Progenitor cell of endocrine pancreas (in vitro differentiated cells): ENCODE measurements at regions not wholly inside any gene's neighbourhood (a gene's known extent, or its start where the extent isn't known, plus 50 kb on each side); places are given as distances from the start of the nearest gene placed in this dataset.
"Not testable (repeated sequence)": the region's sequence is repeated elsewhere in the genome, so short reads cannot be mapped to it uniquely, and the experiment has no call there.

Experiments used
- DNase-seq: peaks from one replicate; pipeline ENCODE4 v3.0.0; 2021; ENCODE audit warnings: low spot score; ENCODE audit not compliant: unreplicated experiment
- H3K27ac Mint-ChIP-seq: 2 replicates; pipeline ENCODE4 v1.8.0; 2021; ENCODE audit warnings: mild to moderate bottlenecking, moderate library complexity, mixed read lengths
- H3K27me3 Mint-ChIP-seq: 2 replicates; pipeline ENCODE4 v1.8.0; 2021; ENCODE audit warnings: mixed read lengths
- H3K36me3 Mint-ChIP-seq: 2 replicates; pipeline ENCODE4 v1.8.0; 2022; ENCODE audit warnings: mixed read lengths; ENCODE audit not compliant: insufficient read depth
- H3K4me1 Mint-ChIP-seq: 2 replicates; pipeline ENCODE4 v1.8.0; 2021; ENCODE audit warnings: low read depth, mixed read lengths
- H3K4me3 Mint-ChIP-seq: 2 replicates; pipeline ENCODE4 v1.8.0; 2021; ENCODE audit warnings: low read depth, mild to moderate bottlenecking, moderate library complexity, mixed read lengths
- H3K9me3 Mint-ChIP-seq: 2 replicates; pipeline ENCODE4 v1.8.0; 2021; ENCODE audit warnings: low read depth, mixed read lengths
- CTCF ChIP-seq: fragments of 200-600 bp; sonication (generic); IDR thresholded peaks from one replicate; pipeline ENCODE4 v1.5.0; 2021; ENCODE audit warnings: antibody characterized with exemption, mild to moderate bottlenecking; ENCODE audit not compliant: unreplicated experiment

GRCh38 chr20:19875376-19876221, 117.5 kb downstream of the RIN2 start:
- TF ChIP-seq CTCF, result no peak
- Mint-ChIP-seq H3K27me3 (no peaks in the 10 kb centered on the region), H3K36me3 (peaks cover 20% of the 10 kb centered on the region), H3K9me3 (no peaks in the 10 kb centered on the region), H3K4me3 (no peak overlapping the region), H3K27ac (no peak overlapping the region), H3K4me1 (peaks cover 5% of the 10 kb centered on the region)
- DNase-seq, result no peak

- no peak overlapping the region for H3K27ac Mint-ChIP-seq
- H3K4me1 Mint-ChIP-seq, result peaks cover 7% of the 10 kb centered on the region
- no peaks in the 10 kb centered on the region for H3K9me3 Mint-ChIP-seq
- no peak overlapping the region for H3K4me3 Mint-ChIP-seq
- H3K36me3 Mint-ChIP-seq, result peaks cover 12% of the 10 kb centered on the region
- no peaks in the 10 kb centered on the region for H3K27me3 Mint-ChIP-seq
- DNase-seq, result no peak
- no peak for TF ChIP-seq CTCF
These were observed 118.9 kb downstream of the RIN2 start for GRCh38 chr20:19876828-19877460.

GRCh38 chr20:19879874-19880255, 121.8 kb downstream of the RIN2 start:
- not testable (repeated sequence) for H3K27me3 Mint-ChIP-seq, DNase-seq, H3K27ac Mint-ChIP-seq, H3K4me3 Mint-ChIP-seq, H3K9me3 Mint-ChIP-seq, H3K36me3 Mint-ChIP-seq
- H3K4me1 Mint-ChIP-seq, result peaks cover 17% of the 10 kb centered on the region

GRCh38 chr20:19880256-19881079, 122.4 kb downstream of the RIN2 start:
- peaks cover 20% of the 10 kb centered on the region for H3K4me1 Mint-ChIP-seq
- DNase-seq, result no peak
- TF ChIP-seq CTCF, result no peak
- no peaks in the 10 kb centered on the region for H3K9me3 Mint-ChIP-seq
- H3K36me3 Mint-ChIP-seq, result peaks cover 3% of the 10 kb centered on the region
- H3K27me3 Mint-ChIP-seq, result no peaks in the 10 kb centered on the region
- H3K4me3 Mint-ChIP-seq, result no peak overlapping the region
- peak overlapping the region; percentile 90 for H3K27ac Mint-ChIP-seq

GRCh38 chr20:19881080-19881840, 123.2 kb downstream of the RIN2 start:
- H3K27ac Mint-ChIP-seq, result peak overlapping the region; percentile 90
- no peak overlapping the region for H3K4me3 Mint-ChIP-seq

More at GRCh38 chr20:19881080-19881840, 123.2 kb downstream of the RIN2 start:
- no peak for TF ChIP-seq CTCF
- Mint-ChIP-seq H3K36me3 (peaks cover 3% of the 10 kb centered on the region), H3K9me3 (no peaks in the 10 kb centered on the region), H3K4me1 (peaks cover 21% of the 10 kb centered on the region), H3K27me3 (no peaks in the 10 kb centered on the region)
- DNase-seq, result no peak
